ENCODE measurements at regions not wholly inside any gene's neighbourhood (a gene's known extent, or its start where the extent isn't known, plus 50 kb on each side); places are given as distances from the start of the nearest gene placed in this dataset.

- H4K20me1 ChIP-seq (ENCODE audit: control insufficient read depth, insufficient read depth), result no peaks in the 10 kb centered on the region
- FAIRE-seq (no peak), DNase-seq (ENCODE audit: low read depth, low spot score) (no peak), ATAC-seq (no peak)
- no peak overlapping the region for H3K9ac ChIP-seq (ENCODE audit: control insufficient read depth, insufficient read depth, low read length)
- H3K9me3 ChIP-seq (replicated peaks; ENCODE audit: control insufficient read depth, insufficient read depth, low read length), result no peaks in the 10 kb centered on the region
- TF ChIP-seq JUNB (IDR thresholded peaks at IDR 0.05), result no peak
- no peak for TF ChIP-seq SP1 (IDR thresholded peaks at IDR 0.05; ENCODE audit: low read depth, low read length)
- TF ChIP-seq RBBP5 (conservative IDR thresholded peaks at IDR 0.05), result no peak
- no peak for TF ChIP-seq CREB1 (IDR thresholded peaks at IDR 0.05; ENCODE audit: low read depth)
- TF ChIP-seq RB1 (IDR thresholded peaks at IDR 0.05; ENCODE audit: borderline replicate concordance), result no peak
- TF ChIP-seq ZNF687 (IDR thresholded peaks at IDR 0.05), result no peak
- TF ChIP-seq BACH1 (IDR thresholded peaks at IDR 0.05; ENCODE audit: borderline replicate concordance), result no peak
- TF ChIP-seq SKIL (IDR thresholded peaks at IDR 0.05; ENCODE audit: low read depth, poor library complexity, severe bottlenecking), result no peak
- no peaks in the 10 kb centered on the region for H3K36me3 ChIP-seq (ENCODE audit: control insufficient read depth in 2 of 2, insufficient read depth in 2 of 2, low read length in 1 of 2)
- H3K4me3 ChIP-seq, result no peak overlapping the region
- H3K27ac ChIP-seq (ENCODE audit: control insufficient read depth, insufficient read depth), result no peak overlapping the region
- peaks cover 0 to 2% of the 10 kb centered on the region in 2 experiments; a peak in 2 of 4 replicates for H3K27me3 ChIP-seq (replicated peaks in 1 of 2; ENCODE audit: control insufficient read depth in 2 of 2, insufficient read depth in 2 of 2, low read length in 1 of 2)
- intact Hi-C loops (cut with micrococcal nuclease; ENCODE audit: unreplicated experiment) (no loop called here), in situ Hi-C loops (cut with MboI) (no loop called here)
- no peaks in the 10 kb centered on the region for H3K79me2 ChIP-seq (ENCODE audit: control insufficient read depth, insufficient read depth, low read length)
- SMC1A ChIA-PET (ENCODE audit: uncharacterized antibody, unreplicated experiment), result no interaction called here
- H3K4me2 ChIP-seq (ENCODE audit: control insufficient read depth, insufficient read depth), result no peak overlapping the region
- RAD21 ChIA-PET (ENCODE audit: unreplicated experiment), result no interaction called here
- H2AFZ ChIP-seq (ENCODE audit: control insufficient read depth, low read depth, low read length), result no peak overlapping the region
- CTCF ChIA-PET, result no interaction called here
- WGBS (ENCODE audit: insufficient coverage, insufficient replicate concordance, low lambda C conversion rate, missing lambda C conversion rate), result 23% methylated on average over 4 of the region's 4 CpGs
- POLR2A ChIA-PET, result no interaction called here
- no peaks in the 10 kb centered on the region for H3K4me1 ChIP-seq (ENCODE audit: control insufficient read depth, insufficient read depth, low read length)
- no TSS peak for BruUV-seq (replicated peaks)
Observed at GRCh38 chr6:33927616-33928015, 123.8 kb upstream of the MLN start.
